GM23248 (cell line): ENCODE measurements at regions not wholly inside any gene's neighbourhood (a gene's known extent, or its start where the extent isn't known, plus 50 kb on each side); places are given as distances from the start of the nearest gene placed in this dataset.

Source experiments
- DNase-seq: peaks from one replicate; pipeline ENCODE4 v3.0.0-alpha.2; 2015
- H2AFZ ChIP-seq: fragments of 200-600 bp; sonication (generic); 2 replicates; pipeline ENCODE4 v1.6.1; 2016; ENCODE audit warnings: antibody characterized with exemption
- H3F3A ChIP-seq: fragments of 200-600 bp; sonication (generic); 2 replicates; pipeline ENCODE4 v1.6.1; 2016; ENCODE audit warnings: mild to moderate bottlenecking, antibody characterized with exemption, mixed run types; ENCODE audit not compliant: insufficient read depth
- H3K27ac ChIP-seq: fragments of 200-600 bp; sonication (generic); 2 replicates; pipeline ENCODE4 v1.5.1; 2016; ENCODE audit warnings: mild to moderate bottlenecking
- H3K27me3 ChIP-seq: fragments of 200-600 bp; sonication (generic); replicated peaks from 2 replicates; pipeline ENCODE4 v1.6.1; 2016; ENCODE audit warnings: mild to moderate bottlenecking; ENCODE audit not compliant: insufficient read depth
- H3K36me3 ChIP-seq: fragments of 200-600 bp; sonication (generic); 2 replicates; pipeline ENCODE4 v1.6.1; 2016; ENCODE audit warnings: low read depth, mild to moderate bottlenecking
- H3K4me1 ChIP-seq: fragments of 200-600 bp; sonication (generic); 2 replicates; pipeline ENCODE4 v1.6.1; 2016; ENCODE audit warnings: mild to moderate bottlenecking; ENCODE audit not compliant: insufficient read depth
- H3K4me2 ChIP-seq: fragments of 200-600 bp; sonication (generic); one replicate; pipeline ENCODE4 v1.6.1; 2016; ENCODE audit warnings: mild to moderate bottlenecking; ENCODE audit not compliant: unreplicated experiment
- H3K4me3 ChIP-seq: fragments of 200-600 bp; sonication (generic); 2 replicates; pipeline ENCODE4 v1.5.1; 2016; ENCODE audit warnings: mild to moderate bottlenecking
- H3K79me2 ChIP-seq: fragments of 200-600 bp; sonication (generic); 2 replicates; pipeline ENCODE4 v1.6.1; 2016; ENCODE audit warnings: mild to moderate bottlenecking; ENCODE audit not compliant: insufficient read depth
- H3K9ac ChIP-seq: fragments of 200-600 bp; sonication (generic); 2 replicates; pipeline ENCODE4 v1.6.1; 2016; ENCODE audit warnings: mild to moderate bottlenecking
- H3K9me2 ChIP-seq: fragments of 200-600 bp; sonication (generic); 2 replicates; pipeline ENCODE4 v1.6.1; 2016; ENCODE audit warnings: mixed run types, mild to moderate bottlenecking, moderate library complexity; ENCODE audit not compliant: insufficient read depth
- H3K9me3 ChIP-seq: fragments of 200-600 bp; sonication (generic); one replicate; pipeline ENCODE4 v1.6.1; 2017; ENCODE audit warnings: low read depth
- H4K20me1 ChIP-seq: fragments of 200-600 bp; sonication (generic); 2 replicates; pipeline ENCODE4 v1.6.0; 2016; ENCODE audit not compliant: insufficient read depth
- EZH2 ChIP-seq: fragments of 200-600 bp; sonication (generic); IDR thresholded peaks from 2 replicates; pipeline ENCODE4 v1.6.1; 2018; ENCODE audit warnings: antibody characterized with exemption, mild to moderate bottlenecking; ENCODE audit not compliant: insufficient read depth, poor library complexity, severe bottlenecking
- EZH2phosphoT487 ChIP-seq: fragments of 200-600 bp; sonication (generic); IDR thresholded peaks from 2 replicates; pipeline ENCODE4 v1.6.1; 2018; ENCODE audit warnings: antibody characterized with exemption, moderate library complexity, mild to moderate bottlenecking, low read depth; ENCODE audit not compliant: insufficient read depth
- WGBS, 2 experiments: methylation state at CpG; one replicate each; pipeline ENCODE4 v1.1.6; 2015 to 2017; ENCODE audit warnings: low lambda C conversion rate in 2 of 2, low coverage in 1 of 2; ENCODE audit errors: missing lambda C conversion rate in 2 of 2; 5-methylcytosine and 5-hydroxymethylcytosine counted together
- in situ Hi-C: fragments of 300-500 bp; cut with MboI; formaldehyde crosslinking; loops from 2 replicates; pipeline ENCODE4 v1.15.0; 2020

DNA sequence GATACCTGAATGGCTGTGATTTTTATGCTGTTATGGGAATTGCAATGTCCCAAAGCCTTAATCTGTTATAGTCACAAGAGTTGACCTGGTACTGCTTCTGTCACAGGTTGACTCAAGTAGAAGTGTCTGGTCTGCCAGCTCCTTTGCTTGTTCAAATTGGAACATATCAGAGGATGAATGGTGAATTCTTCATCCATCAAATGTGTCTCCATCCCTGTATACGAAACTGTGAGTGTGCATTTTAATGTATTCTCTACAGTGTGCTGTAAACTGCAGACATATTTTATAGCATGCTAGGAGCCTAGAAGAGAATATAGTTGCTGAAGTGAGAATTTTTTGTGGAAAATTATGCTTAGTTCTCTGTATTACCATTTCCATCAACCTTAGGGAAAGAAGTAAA is 608.4 kb downstream of the AMY1C start:
- Histone ChIP-seq H3F3A (no peaks in the 10 kb centered on the region), H3K27ac (no peak overlapping the region), H3K9me2 (no peaks in the 10 kb centered on the region; the same call in 1 of the 2 replicates), H3K4me1 (no peaks in the 10 kb centered on the region), H3K4me3 (no peak overlapping the region), H3K79me2 (no peaks in the 10 kb centered on the region), H3K4me2 (no peak overlapping the region), H3K9me3 (no peaks in the 10 kb centered on the region), H3K27me3 (no peaks in the 10 kb centered on the region), H3K36me3 (no peaks in the 10 kb centered on the region), H4K20me1 (no peaks in the 10 kb centered on the region), H2AFZ (no peak overlapping the region), H3K9ac (no peak overlapping the region)
- WGBS, 2 experiments = 0% methylated on average over 1 of the region's 1 CpG
- TF ChIP-seq EZH2phosphoT487 (no peak), EZH2 (no peak)
- in situ Hi-C loops = no loop called here
- no peak for DNase-seq

DNA sequence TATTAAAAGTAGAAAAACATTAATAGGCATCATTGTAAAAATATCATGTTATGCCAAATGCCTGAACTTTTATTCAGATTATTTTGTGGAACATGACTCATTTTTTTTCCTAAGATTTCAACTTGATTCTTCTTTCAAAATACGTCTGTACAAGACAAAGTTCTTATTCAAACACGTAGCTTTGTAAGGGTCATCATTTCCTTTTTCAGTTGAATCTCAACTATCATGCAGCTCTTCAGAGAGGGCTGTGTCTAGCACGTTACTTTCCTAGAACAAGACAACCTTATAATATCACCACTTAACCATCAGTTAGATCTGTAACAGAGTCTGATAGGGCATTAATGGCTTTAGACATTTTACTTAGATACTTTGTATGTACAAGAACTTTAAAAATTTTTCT is 608.9 kb downstream of the AMY1C start:
- no peak overlapping the region for H2AFZ ChIP-seq
- TF ChIP-seq EZH2phosphoT487 (no peak), EZH2 (no peak)
- H3K79me2 ChIP-seq = no peaks in the 10 kb centered on the region
- no peaks in the 10 kb centered on the region for H3F3A ChIP-seq
- no peaks in the 10 kb centered on the region for H3K9me3 ChIP-seq
- 7 to 9% methylated on average over 3 of the region's 3 CpGs for WGBS, 2 experiments
- H3K36me3 ChIP-seq = no peaks in the 10 kb centered on the region
- no peak for DNase-seq
- in situ Hi-C loops = no loop called here
- H3K4me2 ChIP-seq = no peak overlapping the region
- no peak overlapping the region for H3K27ac ChIP-seq
- H3K9me2 ChIP-seq = no peaks in the 10 kb centered on the region; the same call in 1 of the 2 replicates
- no peaks in the 10 kb centered on the region for H3K27me3 ChIP-seq
- no peaks in the 10 kb centered on the region for H4K20me1 ChIP-seq
- no peak overlapping the region for H3K4me3 ChIP-seq
- no peak overlapping the region for H3K9ac ChIP-seq
- no peaks in the 10 kb centered on the region for H3K4me1 ChIP-seq

DNA sequence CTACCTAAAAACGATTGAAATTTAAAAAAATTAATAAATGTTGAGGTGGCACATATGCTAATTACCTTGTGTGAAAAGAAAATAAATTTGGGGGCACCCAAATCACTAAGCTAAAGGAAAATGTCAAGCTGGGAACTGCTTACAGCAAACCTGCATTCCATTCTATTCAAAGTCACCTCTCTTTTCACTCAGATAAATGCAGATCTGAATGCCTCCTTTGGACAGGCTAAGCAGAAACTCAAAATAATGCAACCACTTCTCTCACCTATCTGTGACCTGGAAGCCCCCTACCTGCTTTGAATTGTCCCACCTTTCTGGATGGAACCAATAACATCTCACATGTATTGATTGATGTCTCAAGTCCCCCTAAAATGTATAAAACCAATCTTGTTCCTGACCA is 628.7 kb downstream of the AMY1C start:
- H3K27me3 ChIP-seq = no peaks in the 10 kb centered on the region
- H3F3A ChIP-seq = no peaks in the 10 kb centered on the region
- H3K9ac ChIP-seq = no peak overlapping the region
- H3K27ac ChIP-seq = no peak overlapping the region
- H2AFZ ChIP-seq = no peak overlapping the region
- no peaks in the 10 kb centered on the region for H4K20me1 ChIP-seq
- no peaks in the 10 kb centered on the region for H3K9me2 ChIP-seq
- TF ChIP-seq EZH2 (no peak), EZH2phosphoT487 (no peak)
- 0% methylated on average over 1 of the region's 1 CpG for WGBS, 2 experiments
- in situ Hi-C loops = no loop called here
- no peak overlapping the region for H3K4me2 ChIP-seq
- no peaks in the 10 kb centered on the region for H3K79me2 ChIP-seq
- DNase-seq = no peak
- H3K9me3 ChIP-seq = no peaks in the 10 kb centered on the region
- H3K36me3 ChIP-seq = no peaks in the 10 kb centered on the region
- no peak overlapping the region for H3K4me3 ChIP-seq
- H3K4me1 ChIP-seq = no peaks in the 10 kb centered on the region

DNA sequence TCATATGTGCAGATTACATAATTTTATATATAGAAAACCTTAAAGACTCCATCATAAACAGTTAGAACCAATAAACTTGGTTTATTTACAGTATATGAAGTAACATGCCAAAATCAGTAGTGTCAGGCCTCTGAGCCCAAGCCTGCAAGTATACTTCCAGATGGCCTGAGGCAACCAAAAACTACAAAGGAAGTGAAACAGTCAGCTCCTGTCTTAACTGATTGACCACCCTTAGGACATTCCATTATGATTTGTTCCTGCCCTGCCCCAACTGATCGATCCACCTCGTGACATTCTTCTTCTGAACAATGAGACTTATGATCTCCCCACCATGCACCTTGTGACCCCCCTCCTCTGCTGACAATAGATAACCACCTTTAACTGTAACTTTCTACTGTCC is 630.3 kb downstream of the AMY1C start:
- Histone ChIP-seq H2AFZ (no peak overlapping the region), H3K9ac (no peak overlapping the region), H3K79me2 (no peaks in the 10 kb centered on the region), H3K27me3 (no peaks in the 10 kb centered on the region), H3K4me3 (no peak overlapping the region), H3K27ac (no peak overlapping the region), H3K4me1 (no peaks in the 10 kb centered on the region), H3K9me2 (no peaks in the 10 kb centered on the region), H3K36me3 (no peaks in the 10 kb centered on the region), H3K4me2 (no peak overlapping the region), H3K9me3 (no peaks in the 10 kb centered on the region), H4K20me1 (no peaks in the 10 kb centered on the region), H3F3A (no peaks in the 10 kb centered on the region)
- in situ Hi-C loops = no loop called here
- TF ChIP-seq EZH2 = no peak
- TF ChIP-seq EZH2phosphoT487 = no peak
- no peak for DNase-seq
- 60 to 69% methylated on average over 2 of the region's 2 CpGs for WGBS, 2 experiments
